ENCODE measurements at regions not wholly inside any gene's neighbourhood (a gene's known extent, or its start where the extent isn't known, plus 50 kb on each side); places are given as distances from the start of the nearest gene placed in this dataset.

DNA sequence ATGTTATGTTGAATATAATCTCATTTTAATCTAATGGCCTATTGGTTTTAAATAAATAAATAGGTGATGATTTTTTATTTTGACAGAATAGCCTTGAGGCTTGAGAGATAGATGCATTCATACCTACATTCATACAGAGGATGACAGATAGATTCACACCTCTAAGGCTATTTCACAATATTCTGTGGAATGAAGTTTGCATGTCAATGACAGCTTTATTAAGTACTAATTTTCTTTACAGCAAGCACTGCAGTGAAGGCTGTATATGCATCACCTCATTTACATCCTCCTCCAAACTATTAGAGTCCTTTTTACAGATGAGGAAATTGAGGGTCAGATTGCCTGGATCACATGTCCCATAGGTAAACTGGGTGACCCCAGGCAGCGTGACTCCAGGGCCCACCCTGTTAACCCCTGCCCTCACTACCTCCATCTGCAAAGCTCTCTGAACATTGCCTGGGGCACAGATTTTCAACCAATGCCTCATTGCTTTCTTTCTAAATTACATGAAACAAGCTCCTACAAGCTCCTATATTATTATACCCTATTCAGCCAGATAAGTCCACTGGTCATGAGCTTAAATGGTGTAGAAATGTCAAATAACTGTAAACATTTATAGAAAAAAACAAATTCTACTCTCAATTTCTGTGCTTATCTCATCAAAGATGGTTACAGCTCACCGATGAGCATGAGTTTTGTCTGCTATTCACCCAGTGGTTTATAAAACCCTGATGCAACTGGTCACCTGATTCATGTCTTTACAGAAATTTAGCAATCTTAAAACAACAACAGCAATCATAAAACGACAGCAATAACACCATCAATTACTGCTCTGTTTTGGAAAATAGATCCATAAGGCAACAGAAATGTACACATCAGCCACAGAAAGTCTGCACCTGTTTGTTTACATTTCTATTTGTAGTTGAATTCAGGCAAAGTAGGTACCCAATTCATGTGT lies 338.0 kb downstream of the NSG2 start:
- no peaks in the 10 kb centered on the region for H3K36me3 ChIP-seq (ENCODE audit: insufficient read depth in 1 of 2, low read depth in 1 of 2)
- DNase-seq (no peak), ATAC-seq (no peak)
- H3K27ac ChIP-seq, result no peak overlapping the region
- no peak overlapping the region for H3K4me3 ChIP-seq
- no peaks in the 10 kb centered on the region for H3K4me1 ChIP-seq
- no peaks in the 10 kb centered on the region for H3K9me3 ChIP-seq
- TF ChIP-seq, protein P1, sequence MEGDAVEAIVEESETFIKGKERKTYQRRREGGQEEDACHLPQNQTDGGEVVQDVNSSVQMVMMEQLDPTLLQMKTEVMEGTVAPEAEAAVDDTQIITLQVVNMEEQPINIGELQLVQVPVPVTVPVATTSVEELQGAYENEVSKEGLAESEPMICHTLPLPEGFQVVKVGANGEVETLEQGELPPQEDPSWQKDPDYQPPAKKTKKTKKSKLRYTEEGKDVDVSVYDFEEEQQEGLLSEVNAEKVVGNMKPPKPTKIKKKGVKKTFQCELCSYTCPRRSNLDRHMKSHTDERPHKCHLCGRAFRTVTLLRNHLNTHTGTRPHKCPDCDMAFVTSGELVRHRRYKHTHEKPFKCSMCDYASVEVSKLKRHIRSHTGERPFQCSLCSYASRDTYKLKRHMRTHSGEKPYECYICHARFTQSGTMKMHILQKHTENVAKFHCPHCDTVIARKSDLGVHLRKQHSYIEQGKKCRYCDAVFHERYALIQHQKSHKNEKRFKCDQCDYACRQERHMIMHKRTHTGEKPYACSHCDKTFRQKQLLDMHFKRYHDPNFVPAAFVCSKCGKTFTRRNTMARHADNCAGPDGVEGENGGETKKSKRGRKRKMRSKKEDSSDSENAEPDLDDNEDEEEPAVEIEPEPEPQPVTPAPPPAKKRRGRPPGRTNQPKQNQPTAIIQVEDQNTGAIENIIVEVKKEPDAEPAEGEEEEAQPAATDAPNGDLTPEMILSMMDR (IDR thresholded peaks at IDR 0.05), result no peak
- 75 to 79% (median 76%) methylated on average over 3 of the region's 3 CpGs for WGBS, 3 donors
- intact Hi-C loops (cut with DNase I), result no loop called here
- peaks cover 0 to 19% (median 0%) of the 10 kb centered on the region in 3 donors for H3K27me3 ChIP-seq (ENCODE audit: insufficient read depth in 3 of 3, low read length in 2 of 3)

DNA sequence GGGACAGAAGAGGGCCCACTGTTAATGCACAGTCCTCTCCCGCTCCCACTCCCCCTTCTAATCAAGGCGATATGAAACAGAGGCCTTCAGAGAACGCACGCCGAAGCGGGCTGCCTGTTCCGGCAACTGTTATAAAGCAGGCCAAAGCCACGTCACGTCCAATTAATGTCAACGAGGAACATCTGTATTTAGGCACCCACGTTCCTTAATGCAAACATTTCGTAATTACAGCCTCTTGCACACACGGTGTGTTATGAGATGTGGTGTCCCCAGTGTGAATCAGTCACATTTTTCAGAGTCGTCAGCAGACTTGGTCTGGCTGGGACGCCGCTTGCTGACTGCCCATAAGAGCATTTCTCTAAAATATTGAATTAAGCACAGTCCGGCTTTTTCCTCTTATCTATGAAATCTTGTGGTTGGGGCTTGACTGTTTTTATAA lies 339.0 kb downstream of the NSG2 start:
- intact Hi-C loops (cut with DNase I), result no loop called here
- 45 to 51% (median 46%) methylated on average over 17 of the region's 17 CpGs for WGBS, 3 donors
- Histone ChIP-seq H3K27me3 (ENCODE audit: insufficient read depth in 3 of 3, low read length in 2 of 3) (peaks cover 0 to 19% (median 0%) of the 10 kb centered on the region in 3 donors), H3K9me3 (no peaks in the 10 kb centered on the region), H3K36me3 (ENCODE audit: insufficient read depth in 1 of 2, low read depth in 1 of 2) (no peaks in the 10 kb centered on the region), H3K4me3 (no peak overlapping the region), H3K27ac (no peak overlapping the region), H3K4me1 (no peaks in the 10 kb centered on the region)
- DNase-seq (no peak), ATAC-seq (no peak)
- TF ChIP-seq, protein P1 (IDR thresholded peaks at IDR 0.05), result no peak

DNA sequence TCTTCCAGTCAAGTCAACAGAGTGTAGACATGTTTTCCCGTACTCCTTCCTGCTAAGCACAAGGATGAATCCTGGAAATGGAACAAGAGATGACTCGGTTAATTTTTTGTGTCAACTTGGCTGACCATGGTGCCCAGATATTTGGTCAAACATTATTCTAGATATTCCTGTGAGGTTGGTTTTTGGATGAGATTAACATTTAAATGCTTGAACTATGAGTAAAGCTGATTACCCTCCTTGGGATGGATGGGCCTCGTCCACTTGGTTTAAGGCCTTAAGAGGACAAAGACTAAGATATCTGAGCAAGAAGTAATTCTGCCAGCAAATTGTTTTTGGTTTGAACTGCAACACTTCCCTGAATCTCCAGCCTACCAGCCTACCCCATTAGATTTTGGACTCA lies 338.1 kb upstream of the MSX2 start:
- H3K27me3 ChIP-seq (ENCODE audit: insufficient read depth in 3 of 3, low read length in 2 of 3), result peaks cover 0 to 19% (median 0%) of the 10 kb centered on the region in 3 donors

DNA sequence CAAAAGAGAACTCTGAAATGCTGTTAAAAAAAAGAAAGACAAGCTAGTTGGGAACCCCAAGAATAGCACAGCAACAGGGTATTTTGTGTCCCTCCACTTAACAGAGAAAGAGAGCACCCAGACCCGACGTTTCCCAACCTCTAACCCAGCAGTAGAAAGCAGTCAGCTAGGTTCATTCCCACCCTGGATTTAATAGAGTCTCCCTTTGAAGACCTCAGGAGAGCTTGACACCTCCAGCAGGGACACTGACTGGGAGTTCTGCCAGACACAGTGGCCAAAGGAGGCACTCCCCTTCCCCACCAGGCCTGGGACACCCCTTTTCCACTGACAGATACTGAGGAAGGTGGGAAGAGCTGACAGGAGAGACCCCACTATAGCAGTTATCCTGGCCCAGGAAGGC lies 337.5 kb upstream of the MSX2 start:
- DNase-seq, result no peak
- Histone ChIP-seq H3K27ac (no peak overlapping the region), H3K4me1 (no peaks in the 10 kb centered on the region), H3K4me3 (no peak overlapping the region), H3K36me3 (ENCODE audit: insufficient read depth in 1 of 2, low read depth in 1 of 2) (no peaks in the 10 kb centered on the region), H3K27me3 (ENCODE audit: insufficient read depth in 3 of 3, low read length in 2 of 3) (peaks cover 0 to 19% (median 0%) of the 10 kb centered on the region in 3 donors), H3K9me3 (no peaks in the 10 kb centered on the region)
- intact Hi-C loops (cut with DNase I), result no loop called here
- ATAC-seq, result no peak
- TF ChIP-seq, protein P1 (IDR thresholded peaks at IDR 0.05), result no peak
- 42 to 64% (median 63%) methylated on average over 2 of the region's 2 CpGs for WGBS, 3 donors

More for the DNA sequence above, 338.1 kb upstream of the MSX2 start:
- no peaks in the 10 kb centered on the region for H3K4me1 ChIP-seq
- 76 to 81% (median 79%) methylated on average over 3 of the region's 3 CpGs for WGBS, 3 donors
- TF ChIP-seq, protein P1 (IDR thresholded peaks at IDR 0.05), result no peak
- no peak overlapping the region for H3K27ac ChIP-seq
- no peaks in the 10 kb centered on the region for H3K36me3 ChIP-seq (ENCODE audit: insufficient read depth in 1 of 2, low read depth in 1 of 2)
- H3K9me3 ChIP-seq, result no peaks in the 10 kb centered on the region
- ATAC-seq, result no peak
- H3K4me3 ChIP-seq, result no peak overlapping the region
- intact Hi-C loops (cut with DNase I), result no loop called here
- DNase-seq, result no peak

Data from psoas muscle (tissue), 7 donors.